Upper lobe of left lung (tissue), 4 donors: ENCODE measurements at regions not wholly inside any gene's neighbourhood (a gene's known extent, or its start where the extent isn't known, plus 50 kb on each side); places are given as distances from the start of the nearest gene placed in this dataset.

ENCODE experiments used
- POLR2A ChIP-seq, 4 donors: fragments of 450-650 bp; IDR thresholded peaks; one replicate each; pipeline ENCODE4 v1.5.1; 2016 to 2017; ENCODE audit warnings: antibody characterized with exemption in 4 of 4, mild to moderate bottlenecking in 2 of 4
- TF ChIP-seq, protein P1 (sequence below), 6 experiments: fragments of 450-650 bp in 4 of 6; fragments of 200-600 bp in 2 of 6; sonication (generic) in 2 of 6; IDR thresholded peaks; one replicate each; pipeline ENCODE4 v1.5.1; 2016 to 2019; ENCODE audit warnings: antibody characterized with exemption in 6 of 6

DNA sequence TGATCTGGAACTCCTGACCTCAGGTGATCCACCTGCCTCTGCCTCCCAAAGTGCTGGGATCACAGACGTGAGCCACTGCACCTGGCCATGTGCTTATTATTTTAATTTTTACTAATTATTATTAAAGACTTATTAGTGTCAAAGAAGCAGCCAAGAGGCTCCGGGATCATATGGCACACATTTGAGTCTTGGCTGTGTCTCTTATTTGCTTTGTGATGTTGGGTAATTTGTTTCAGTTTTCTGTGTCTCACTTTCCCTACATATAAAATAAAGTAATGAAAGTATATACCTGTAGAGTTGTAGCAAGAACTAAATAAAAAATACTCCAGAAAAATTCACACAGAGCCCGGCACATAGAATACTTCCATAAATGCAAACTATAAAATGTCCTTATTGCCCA is 238.0 kb upstream of the TBL1XR1 start:
- TF ChIP-seq, protein P1, sequence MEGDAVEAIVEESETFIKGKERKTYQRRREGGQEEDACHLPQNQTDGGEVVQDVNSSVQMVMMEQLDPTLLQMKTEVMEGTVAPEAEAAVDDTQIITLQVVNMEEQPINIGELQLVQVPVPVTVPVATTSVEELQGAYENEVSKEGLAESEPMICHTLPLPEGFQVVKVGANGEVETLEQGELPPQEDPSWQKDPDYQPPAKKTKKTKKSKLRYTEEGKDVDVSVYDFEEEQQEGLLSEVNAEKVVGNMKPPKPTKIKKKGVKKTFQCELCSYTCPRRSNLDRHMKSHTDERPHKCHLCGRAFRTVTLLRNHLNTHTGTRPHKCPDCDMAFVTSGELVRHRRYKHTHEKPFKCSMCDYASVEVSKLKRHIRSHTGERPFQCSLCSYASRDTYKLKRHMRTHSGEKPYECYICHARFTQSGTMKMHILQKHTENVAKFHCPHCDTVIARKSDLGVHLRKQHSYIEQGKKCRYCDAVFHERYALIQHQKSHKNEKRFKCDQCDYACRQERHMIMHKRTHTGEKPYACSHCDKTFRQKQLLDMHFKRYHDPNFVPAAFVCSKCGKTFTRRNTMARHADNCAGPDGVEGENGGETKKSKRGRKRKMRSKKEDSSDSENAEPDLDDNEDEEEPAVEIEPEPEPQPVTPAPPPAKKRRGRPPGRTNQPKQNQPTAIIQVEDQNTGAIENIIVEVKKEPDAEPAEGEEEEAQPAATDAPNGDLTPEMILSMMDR (IDR thresholded peaks at IDR 0.05), result no peak
- no peak for TF ChIP-seq POLR2A (IDR thresholded peaks at IDR 0.05)
